GM13976 (cell line): ENCODE measurements at regions not wholly inside any gene's neighbourhood (a gene's known extent, or its start where the extent isn't known, plus 50 kb on each side); places are given as distances from the start of the nearest gene placed in this dataset.

Source experiments
- DNase-seq: peaks from one replicate; pipeline ENCODE4 v3.0.0; 2012; ENCODE audit warnings: low spot score
- CTCF ChIP-seq: IDR thresholded peaks from 2 replicates; pipeline ENCODE4 v1.5.1; 2012; ENCODE audit warnings: borderline replicate concordance, mild to moderate bottlenecking; ENCODE audit not compliant: insufficient read depth; ENCODE audit errors: extremely low read depth, missing control alignments, control extremely low read depth
- in situ Hi-C: fragments of 300-500 bp; cut with MboI; formaldehyde crosslinking; loops from one replicate; pipeline ENCODE4 v1.12.0; 2022; ENCODE audit warnings: low sequenced_read_pairs, mixed read lengths, inconsistent platforms; ENCODE audit not compliant: unreplicated experiment

DNA sequence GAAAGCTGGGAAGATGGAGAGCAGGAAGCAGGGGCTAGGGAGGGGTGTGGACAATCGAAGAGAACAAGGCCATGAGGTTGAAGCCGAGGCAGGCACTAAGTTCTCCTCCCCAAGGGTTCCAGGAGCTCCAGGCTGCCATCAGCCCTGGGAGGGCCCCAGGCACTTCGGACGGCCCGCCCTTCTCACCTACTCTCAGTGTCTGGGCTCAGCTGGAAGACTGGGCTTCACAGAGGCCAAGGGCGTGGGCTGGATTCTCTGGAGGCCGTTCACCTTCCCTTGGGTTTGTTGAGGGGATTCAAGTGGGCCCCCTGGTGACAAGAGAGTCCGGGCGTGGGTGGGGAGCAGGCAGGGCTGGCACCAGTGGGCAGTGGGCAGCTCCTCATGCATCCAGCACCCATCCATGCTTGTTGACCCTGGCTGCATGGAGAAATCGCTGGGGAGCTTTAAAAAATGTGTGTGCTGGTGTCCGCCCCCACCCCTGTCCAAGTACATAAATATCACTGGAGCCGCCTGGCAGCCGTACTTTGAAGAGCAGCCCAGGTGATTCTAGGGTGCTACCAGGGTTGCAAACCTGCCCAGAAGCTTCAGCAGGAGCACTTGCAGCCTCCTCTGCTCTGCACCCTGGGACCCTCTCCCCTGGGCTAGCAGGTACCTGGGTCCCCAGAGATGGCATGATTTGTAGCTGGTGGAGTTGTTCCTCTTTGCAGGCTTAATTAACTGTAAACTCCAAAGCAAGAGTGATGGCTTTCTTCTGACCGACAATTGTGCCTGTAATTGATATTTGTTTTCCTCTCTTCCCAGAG lies 74.3 kb downstream of the RTL6 start:
- no peak for TF ChIP-seq CTCF
- in situ Hi-C loops: no loop called here
- no peak for DNase-seq

GRCh38 chr22:44422746-44423380 lies 75.2 kb downstream of the RTL6 start:
- in situ Hi-C loops: no loop called here
- no peak for DNase-seq
- no peak for TF ChIP-seq CTCF

GRCh38 chr22:44419429-44419828 lies 78.6 kb downstream of the RTL6 start:
- in situ Hi-C loops: no loop called here
- DNase-seq: no peak
- no peak for TF ChIP-seq CTCF

GRCh38 chr22:44413211-44413610 lies 84.8 kb downstream of the RTL6 start:
- no peak for TF ChIP-seq CTCF
- in situ Hi-C loops: no loop called here
- DNase-seq: no peak

DNA sequence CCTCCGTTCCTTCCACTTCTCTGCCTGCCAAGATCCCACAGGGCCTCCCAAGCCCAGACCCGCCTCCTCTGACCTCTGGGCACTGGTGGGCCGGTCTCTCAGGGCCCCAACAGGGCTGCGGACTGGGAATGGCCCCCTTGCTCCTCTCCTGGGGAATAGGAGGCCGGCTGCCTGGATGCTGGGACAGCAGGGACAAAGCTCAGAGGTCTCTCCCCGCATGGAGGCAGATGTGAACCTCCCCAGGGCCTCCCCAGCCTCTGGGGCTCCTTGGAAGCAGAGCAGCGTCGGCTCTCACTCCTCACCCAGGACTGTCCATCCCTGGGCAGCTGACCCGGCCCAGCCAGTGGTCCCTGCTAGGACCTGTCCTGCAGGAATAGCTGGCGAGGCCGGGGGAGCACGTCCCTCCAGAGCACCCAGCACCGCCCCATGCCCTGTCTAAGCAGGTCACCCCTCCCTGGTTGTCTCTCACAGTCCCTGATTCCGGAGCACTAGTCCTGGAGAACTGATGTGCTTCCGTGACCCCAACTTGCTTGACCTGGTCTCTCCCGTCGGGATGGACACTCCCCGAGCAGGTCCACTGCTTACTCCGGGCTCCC lies 85.8 kb downstream of the RTL6 start:
- in situ Hi-C loops: no loop called here
- no peak for DNase-seq

More for the DNA sequence above, 85.8 kb downstream of the RTL6 start:
- no peak for TF ChIP-seq CTCF
